ENCODE measurements at regions not wholly inside any gene's neighbourhood (a gene's known extent, or its start where the extent isn't known, plus 50 kb on each side); places are given as distances from the start of the nearest gene placed in this dataset.

DNA sequence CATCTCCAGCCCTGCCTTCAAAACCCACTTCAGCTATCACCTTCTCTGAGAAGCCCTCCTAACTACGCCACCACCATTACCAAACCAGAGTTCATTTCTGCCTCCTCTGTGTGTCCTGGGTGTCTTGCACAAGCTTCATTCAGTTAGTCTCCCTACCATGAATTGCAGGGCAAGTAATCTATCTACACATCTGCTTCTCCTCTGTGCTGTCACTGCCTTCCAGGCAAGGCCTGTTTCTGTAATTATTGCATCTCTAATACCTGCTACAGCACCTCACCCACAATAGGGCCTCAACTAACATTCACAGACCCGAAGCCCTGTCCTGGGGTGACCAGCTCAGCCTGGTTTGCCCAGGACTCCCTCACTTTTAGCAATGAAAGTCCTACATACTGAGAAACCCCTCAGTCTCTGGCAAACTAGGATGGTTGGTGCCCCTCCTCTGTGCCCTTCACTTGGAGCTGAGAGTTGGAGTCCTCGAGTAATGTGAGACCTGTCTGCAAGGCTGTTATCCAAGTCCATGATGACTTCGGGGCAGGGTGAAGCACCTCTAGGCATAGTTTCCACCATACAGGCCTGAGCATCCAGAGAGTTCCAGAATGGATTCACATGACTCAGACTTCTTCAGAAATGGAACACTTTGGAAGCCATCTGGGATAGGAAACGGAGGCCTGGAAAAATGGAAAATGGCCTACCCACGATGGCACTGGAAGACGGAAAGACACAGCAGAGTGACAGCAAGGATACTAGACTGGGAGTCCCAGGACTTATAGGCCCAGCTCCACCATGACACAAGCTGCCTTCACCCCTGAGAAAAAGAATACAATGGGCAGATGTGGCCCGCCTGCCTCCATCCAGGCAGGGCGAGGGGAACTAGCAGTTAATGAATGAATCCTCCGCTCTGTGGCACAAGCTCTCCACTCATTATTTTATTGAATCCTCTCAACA is 269.3 kb downstream of the BUD13 start:
- DNase-seq = peak; percentile 21

DNA sequence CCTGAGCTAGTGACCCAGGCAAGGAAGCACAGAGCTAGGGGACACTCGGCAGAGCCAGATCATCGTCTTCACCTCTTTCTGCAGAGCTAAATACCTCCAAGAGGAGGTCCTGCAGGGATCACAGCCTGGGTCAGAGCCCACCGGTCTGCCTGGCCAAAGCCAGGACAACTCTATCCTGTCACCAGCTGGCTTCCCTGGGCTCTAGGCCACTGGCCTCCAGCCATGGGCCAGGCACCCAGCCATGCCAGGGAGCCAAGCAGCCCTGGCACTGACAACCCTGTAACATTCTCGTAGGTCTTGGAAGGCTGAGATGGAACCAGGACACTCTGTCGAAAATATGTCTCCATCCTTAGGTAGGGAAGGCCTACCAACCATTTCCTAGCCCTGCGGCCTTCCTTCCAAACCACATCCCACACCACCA is 270.1 kb downstream of the BUD13 start:
- peak; percentile 35 for DNase-seq

DNA sequence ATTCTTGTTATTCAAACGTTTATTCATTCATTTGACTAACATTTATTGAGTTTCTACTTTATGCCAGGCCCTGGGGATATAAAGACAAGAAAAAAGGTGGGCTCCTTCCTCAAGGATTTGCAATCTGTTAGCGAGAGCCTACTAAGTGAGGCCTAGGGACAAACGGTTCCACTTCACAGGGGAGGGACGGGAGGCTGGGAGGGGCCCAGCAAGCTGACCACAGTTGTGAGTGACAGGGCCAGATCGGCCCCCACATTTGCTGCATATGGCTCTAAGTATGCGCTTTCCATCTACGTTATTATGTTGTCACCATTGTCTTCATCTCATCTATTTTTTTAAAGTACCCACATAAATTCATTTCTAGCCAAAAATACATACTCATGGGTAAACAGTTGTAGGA is 271.1 kb downstream of the BUD13 start:
- DNase-seq = no peak

DNA sequence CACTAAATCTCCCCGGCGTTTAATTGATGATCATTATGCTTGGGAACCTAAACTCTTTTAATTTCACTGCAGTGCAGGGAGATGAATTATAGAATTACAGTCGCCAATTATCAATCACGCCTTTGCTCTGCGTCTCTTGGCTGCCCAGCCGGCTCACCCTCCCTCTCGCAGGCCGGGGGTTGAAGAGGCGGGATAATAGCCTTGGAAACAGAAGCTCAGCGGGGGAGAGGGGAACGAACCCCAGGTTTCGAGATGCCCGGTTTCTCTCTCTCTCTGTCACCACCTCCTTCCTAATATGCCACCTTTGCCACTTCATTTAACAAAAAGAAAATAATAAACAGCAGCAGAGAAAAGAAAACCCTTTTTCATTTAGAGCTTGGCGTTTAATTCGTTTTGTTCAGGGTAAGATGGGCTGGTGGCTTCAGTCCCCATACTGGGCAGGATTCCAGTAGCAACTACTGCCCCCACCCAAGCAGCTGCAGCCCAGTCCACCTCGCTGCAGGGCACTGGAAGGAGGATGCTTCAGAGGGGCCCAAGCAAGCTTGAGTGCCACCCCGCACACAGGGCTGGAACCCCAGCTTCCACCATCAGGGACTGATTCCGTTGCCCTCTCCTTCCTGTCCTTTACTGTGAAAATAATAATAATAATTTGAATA is 271.7 kb downstream of the BUD13 start:
- DNase-seq = peak; percentile 9

DNA sequence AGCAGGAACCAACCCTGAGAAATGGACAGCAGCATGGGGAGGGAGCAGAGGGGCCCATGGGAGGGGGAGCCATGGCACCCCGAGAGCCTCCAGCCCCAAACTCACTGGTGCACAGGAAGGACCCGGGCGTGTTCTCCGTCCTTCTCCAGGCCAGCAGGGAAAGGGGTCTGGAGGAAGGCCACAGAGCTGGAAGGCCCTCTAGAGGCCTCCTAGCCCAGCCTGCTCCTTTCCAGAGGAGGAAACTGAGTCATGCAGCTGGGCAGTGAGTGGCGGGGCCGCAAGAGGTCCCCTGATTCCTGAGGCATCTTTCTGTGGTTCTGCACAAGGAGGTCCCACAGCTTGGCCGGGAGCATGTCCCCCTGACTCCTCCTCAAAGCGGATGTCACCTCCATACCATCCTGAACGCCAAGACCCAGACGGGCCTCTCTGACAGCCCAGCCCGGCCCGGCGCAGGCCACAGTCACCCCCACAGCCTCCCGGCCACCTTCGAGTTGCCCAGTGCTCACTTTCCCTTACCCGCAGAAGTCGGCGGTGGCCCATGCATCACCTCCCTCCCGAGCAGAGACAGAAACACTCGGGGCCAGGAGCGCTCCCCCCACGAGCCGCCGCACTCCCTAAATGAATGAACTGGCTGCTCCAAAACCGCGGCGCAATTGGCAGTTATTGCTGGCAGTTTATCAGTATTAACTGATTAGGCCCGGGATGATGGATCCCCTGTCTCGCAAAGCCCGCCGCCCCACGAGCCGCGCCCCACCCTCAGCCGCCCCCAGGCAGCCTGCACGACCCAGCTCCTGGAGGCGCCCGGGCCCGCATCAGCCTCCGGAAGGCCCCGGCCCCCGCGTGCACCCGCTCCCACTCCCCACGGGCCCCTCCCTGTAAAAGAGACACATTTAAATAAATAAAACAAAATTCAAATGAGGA is 272.5 kb downstream of the BUD13 start:
- peak; percentile 37 for DNase-seq

DNA sequence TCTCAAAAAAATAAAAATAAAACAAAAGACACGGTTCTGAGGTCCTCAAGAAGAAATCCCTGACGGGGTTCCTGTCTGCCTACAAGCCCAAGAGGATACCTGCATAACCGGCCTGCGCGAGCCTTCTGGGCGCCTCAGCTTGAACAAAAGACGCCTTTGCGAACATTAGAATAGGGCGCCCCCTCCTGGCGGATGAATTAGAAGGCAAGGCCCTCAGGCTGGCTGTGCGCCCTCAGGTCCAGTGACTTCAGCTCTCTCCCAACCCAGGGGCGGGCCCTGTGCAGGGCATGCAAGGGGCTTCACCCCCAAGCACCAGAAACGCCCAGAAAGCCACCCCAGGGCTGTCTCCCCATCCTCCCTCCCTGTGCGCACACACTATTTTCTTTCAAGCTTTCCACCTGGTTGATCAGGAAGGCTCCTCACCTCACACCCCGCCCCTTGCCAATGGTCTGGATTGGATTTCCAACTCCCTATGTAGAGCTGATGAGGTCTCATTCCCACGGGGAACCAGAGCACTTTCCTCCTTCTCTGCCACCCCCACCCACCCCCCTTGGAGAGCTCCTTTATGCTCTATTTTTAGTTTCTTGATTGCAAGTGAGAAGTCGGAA is 273.3 kb downstream of the BUD13 start:
- DNase-seq = peak; percentile 59

DNA sequence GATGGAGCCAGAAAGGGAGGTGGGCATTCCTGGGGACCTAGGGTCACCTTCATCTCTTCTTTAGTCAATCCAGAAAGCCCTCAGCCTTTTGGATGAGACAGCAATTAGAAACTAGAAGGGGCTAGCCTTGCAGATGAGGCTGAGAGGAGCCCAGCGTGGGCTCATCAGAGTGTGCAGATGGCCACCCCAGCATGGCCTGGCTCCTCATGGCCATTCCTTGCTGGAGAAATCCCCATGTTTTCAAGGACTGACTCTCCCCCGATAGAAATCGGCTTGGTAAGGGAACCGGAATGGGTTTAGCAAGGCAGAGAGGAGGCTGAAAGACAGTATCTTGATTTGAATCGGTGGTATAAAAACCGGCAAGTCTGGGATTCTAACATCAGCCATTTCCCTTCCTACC is 274.6 kb downstream of the BUD13 start:
- DNase-seq = no peak

DNA sequence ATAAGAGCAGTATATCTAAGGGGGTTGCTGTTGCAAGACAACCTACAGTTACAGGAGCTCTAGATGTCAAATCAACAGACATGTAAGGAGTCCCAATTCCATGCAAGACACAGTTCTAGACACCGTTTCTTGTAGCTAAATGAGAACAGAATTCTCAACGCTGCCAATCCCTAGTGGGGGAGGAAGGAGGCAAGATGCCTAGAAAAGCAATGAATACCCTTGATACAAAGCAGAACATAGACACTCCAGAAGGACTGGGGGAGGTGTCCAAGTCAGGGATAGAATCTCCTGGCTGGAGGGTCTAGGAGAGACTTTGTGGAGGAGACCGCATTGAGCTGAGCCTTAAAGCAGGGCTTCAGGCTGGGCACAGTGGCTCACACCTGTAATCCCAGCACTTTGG is 280.2 kb downstream of the BUD13 start:
- DNase-seq = no peak

DNA sequence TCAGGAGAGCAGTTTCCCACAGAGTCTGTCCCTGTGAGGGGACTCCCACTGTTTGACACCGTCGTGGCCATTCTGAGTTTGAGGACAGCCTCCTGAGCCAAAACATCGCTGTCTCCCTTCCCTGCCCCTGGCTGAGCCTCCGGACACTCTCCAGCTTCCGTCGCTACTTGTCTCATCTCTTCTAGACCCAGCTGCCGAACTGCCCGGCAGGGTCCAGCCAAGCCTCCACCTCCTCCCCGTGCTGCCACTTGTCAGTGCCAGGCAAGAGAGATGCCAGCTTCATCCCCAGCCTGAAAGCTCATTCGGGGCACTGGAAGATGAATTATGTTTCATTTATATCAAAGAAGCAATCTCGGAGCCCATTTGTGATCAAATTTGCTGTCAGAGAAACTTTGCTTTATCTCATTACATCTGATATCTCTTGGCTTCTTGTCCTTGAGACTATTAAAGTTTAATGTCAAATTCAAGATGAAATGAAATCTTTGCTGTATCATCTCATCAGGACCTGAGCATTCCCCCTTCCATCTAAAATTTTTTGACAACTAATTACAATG is 283.9 kb downstream of the BUD13 start:
- no peak for DNase-seq

DNA sequence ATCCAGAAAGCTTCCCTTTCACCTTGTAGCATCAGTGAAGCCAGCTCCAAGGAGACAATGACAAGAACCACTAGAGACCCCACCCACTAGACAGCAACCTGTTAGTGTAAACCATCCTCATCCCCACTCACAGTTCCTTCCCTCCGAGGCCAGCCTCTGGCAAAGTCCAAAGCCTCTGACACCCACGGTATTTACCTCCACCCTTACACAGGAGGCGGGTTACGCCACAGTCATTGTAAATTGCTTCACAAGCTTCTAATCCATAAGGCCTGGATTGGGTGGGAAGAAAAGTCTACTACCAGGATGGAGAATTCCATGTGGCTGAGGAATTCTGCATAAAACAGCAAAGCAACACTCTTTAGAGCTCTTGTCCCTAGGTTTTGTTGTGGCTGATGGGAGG is 287.4 kb downstream of the BUD13 start:
- DNase-seq = no peak

DNA sequence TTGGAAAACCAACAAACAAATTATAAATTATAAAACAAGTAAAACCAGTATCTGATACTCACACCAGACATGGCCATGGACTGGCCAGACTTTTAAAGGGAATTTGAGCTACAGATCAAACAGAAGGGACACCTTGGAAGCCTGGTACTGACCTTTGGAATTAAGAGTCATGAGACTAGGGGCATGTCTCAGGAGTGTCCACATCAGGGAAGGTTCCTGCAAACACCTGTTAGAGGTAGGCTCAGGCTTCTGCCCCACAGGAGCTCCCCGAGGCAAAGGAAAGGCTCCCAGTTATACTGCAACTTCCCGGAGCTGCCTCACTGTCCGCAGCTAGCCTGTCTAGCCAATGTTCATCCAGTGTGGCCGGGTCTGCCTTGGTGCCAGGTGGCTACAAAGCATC is 290.1 kb downstream of the BUD13 start:
- no peak for DNase-seq

DNA sequence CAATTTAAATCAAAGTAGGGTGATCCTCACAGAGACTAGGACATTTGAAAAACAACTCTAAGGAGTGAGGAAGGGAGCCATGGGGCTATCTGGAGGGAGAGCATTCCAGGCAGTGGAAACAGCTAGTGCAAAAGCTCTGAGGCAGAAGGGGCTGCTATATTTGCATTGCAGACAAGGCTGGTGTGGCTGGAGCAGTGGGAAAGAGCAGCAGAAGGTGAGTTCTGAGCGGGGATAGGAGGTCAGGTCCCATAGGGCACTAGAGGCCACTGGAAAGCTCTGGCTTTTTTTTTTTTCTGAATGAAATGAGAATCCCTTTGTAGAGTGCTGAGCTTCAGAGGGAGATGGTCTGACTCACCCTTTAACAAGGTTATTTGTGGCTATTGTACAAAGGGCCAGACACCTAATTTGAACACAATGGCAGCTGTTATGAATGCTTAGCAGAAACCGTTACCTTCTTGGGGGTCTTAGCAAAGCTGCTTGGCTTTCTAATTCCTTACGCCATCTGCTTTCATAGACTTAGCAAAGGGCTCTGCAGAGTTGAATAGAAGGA is 291.6 kb downstream of the BUD13 start:
- DNase-seq = no peak

DNA sequence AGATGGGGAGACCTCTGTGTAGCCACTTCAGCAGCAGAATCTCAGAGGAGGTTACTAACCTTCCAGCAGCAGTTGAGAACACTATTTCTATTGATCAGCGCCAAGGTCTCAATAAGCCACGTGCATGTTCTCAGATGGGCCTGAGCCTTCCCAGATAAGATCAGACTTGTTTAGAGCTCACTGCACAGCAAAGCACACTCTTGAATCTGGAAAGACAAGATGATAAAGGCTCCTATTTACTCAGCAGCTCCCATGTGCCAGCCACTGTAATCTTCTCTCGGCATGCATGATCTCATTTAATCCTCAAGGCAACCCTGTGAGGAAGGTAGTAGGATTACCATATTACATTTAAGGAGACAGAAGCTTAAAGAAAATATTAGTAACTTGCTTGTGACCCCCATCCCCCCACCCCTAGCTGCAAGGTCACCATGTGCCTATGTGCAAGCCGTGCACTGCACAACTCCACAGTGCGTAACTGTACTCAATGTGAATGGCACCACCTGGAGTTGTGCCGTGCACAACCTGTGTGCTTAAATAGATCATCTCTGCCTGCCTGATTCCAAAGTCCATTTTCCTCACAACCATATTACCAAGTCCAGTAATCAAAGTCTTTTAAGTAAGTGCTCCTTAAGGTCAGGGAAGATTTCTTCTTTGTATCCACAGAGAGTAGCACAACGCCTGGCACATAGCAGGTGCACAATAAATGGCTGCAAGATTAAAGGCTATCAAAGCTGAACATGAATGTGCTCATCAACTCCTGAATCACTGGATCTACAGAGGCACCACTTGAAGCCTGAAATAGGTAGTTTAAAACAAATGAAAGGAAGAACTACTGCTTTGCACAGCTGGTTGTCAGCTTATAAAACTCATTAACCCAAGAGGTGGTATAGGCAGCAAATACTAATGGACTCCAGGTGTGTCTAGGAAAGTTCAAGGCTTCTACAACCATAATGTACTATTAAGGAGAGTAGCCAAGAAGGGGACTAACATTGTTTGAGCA is 293.8 kb downstream of the BUD13 start:
- DNase-seq = no peak

DNA sequence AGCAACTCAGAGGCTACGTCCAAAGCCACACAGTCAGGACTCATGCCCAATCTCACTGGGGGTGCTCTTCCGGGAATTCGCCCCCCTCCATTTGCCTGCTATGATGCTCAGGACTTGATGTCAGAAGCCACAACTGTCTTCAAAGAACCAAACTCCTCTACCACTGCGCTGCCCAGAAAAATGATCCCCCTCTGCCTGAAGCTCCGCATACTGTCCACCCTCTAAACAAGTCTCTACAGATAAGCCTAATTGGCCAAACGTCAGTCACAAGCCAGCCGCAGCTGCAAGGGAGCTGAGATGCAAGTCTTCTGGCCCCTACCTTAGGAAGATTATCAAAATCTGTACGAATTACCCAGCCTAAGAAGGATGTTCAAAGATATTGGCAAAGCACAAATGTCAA is 294.6 kb downstream of the BUD13 start:
- DNase-seq = no peak

DNA sequence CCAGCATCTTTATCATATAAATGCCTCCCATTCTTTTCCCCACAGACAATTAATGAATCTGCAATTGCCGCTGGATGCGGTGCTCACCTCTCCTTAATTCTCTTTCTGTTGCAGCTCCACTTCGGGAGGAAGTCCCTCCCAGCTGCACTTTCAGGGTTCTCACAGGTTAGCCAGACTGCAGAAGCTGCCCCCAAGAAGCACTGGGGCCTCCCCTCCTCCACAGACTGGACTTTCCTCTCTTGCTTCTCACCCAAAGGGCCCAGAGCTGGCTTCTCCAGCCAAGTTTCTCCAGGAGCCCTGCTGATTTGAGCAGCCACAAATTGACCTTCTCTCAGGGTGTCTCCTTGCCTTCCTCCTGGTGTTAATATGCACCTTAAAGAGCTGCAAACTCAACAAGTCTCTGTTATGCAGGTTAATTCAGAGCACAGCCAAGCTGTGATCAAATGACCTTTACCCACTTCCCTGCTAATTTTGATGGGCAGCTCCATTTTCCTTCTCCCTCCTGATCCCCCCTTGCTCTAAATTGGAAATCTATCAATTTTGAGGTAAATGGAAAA is 298.9 kb downstream of the BUD13 start:
- DNase-seq = no peak

DNA sequence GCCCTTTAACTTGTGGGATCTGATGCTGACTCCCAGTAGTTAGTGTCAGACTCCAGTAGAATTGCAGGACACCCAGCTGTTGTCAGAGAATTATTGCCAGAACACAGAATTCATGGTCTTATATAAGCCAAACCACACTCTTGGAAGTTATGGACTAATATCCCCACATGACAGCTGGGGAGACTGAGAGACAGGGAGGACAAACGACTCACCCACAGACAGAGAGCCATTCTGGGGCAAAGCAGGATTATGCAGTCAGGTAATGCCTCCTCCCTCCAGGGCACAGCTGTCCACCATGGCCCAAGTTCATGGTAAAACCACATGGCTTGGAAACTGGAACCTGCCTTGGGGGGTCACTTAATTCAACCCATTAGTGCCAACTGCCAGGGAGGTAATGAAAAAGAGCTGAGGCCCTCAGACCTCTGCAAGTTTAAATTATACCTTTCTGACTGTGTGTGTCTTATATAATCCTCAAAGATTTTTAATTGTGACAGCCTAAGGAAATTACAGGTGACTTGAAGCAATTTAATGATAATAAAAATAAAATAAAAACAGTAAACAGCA is 299.5 kb downstream of the BUD13 start:
- DNase-seq = no peak

DNA sequence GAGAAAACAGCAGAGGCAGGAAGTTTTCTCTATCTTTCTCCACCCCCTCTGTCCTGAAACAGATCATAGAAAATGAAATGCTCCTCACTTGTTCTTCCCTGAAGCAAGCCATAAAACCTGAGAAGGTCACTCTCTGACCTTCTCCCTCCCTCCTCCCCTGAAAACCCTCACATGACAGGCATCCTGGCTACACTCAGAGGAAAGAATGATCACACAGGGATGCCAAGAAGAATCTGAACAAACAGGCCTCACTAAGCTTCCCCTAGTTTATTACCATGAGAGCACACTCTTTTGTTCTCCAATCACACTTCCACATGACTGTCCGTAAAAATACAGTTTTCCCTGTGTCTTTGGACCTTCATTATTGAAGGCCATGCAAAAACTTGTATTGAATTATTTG is 300.1 kb downstream of the BUD13 start:
- no peak for DNase-seq

DNA sequence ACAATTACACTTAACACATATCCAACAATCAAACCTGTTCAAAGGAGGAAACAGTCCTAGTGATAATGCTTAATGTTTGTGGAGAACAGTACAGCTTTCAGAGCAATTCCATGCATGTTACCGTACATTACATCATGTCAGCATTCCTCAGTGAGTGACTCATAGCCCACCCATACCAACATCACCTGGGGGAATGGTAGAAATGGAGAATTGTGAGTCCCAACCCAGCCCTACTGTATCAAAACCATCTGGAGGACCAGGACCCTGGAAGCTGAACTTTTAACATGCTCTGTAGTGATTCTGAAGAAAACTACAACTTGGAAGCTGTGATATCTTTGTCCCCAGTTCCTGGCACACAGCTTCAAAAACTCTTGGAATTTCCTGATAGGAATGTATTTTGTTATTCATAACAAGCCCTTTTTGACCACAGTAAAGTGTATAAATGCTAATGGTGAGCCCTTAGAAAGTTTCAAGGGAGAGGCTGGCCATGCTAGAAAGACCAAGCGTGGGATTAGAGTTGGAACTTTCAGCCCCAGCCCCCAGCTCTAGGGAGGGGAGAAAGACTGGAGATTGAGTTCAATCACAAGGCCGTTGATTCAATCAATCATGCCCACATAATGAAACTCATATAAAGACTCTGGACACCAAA is 301.1 kb downstream of the BUD13 start:
- DNase-seq = no peak

DNA sequence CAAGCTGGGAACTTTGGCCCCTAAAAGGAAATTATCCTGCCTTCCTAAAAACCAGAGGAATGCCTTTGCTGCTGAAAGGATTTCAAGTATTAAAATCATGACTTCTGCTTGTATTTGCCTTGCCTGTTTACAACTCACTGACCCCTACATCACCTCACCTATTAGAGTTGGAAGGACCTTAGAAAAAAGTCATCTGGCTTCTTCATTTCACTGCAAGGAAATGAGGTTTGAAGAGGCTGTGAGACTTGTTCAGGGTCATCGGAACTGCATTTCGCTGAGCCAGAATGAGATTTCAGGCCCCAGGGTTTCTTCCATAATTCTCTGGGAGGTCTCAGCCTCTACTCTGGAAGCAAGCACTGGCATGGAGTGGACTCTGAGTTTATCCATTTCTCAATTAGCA is 304.1 kb downstream of the BUD13 start:
- DNase-seq = no peak

DNA sequence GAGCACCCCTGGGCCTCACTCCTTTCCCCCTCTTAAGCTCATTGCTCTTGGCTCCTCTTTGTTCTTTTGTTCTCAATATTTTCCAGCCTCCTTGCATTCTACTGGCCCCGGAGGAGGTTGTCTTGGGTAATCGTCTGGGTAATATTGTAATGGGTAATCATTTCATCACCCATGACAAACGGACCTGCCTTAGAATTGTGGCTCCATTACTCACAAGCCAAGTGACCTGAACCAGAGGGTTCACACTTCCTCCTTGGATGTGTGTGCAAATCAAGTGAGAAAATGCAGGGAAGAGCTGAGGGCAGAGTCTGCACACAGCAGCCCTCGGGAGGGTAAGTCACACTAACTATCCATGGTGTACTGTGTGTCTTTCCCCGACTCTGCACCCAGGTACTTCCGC is 305.0 kb downstream of the BUD13 start:
- no peak for DNase-seq

Data from activated CD8-positive, alpha-beta memory T cell treated with anti-CD3 and anti-CD28 coated beads for 24 hours (primary cell).